ENCODE measurements at regions not wholly inside any gene's neighbourhood (a gene's known extent, or its start where the extent isn't known, plus 50 kb on each side); places are given as distances from the start of the nearest gene placed in this dataset.
"Not testable (repeated sequence)": the region's sequence is repeated elsewhere in the genome, so short reads cannot be mapped to it uniquely, and the experiment has no call there.

- FAIRE-seq (no peak), DNase-seq (ENCODE audit: low spot score in 2 of 2) (no peak)
Measured at GRCh38 chr14:66233591-66233990, 252.6 kb upstream of the CCDC196 start.

- FAIRE-seq = no peak
- no peak for DNase-seq (ENCODE audit: low spot score in 2 of 2)
Measured at GRCh38 chr14:66234411-66234810, 251.8 kb upstream of the CCDC196 start.

GRCh38 chr14:66237741-66238140 is 248.4 kb upstream of the CCDC196 start:
- DNase-seq (ENCODE audit: low spot score in 2 of 2) (no peak), FAIRE-seq (no peak)

GRCh38 chr14:66238969-66239368 is 247.2 kb upstream of the CCDC196 start:
- DNase-seq (ENCODE audit: low spot score in 2 of 2) = no peak
- no peak for FAIRE-seq

- DNase-seq (ENCODE audit: low spot score in 2 of 2) (no peak), FAIRE-seq (no peak)
Measured at GRCh38 chr14:66239589-66239988, 246.6 kb upstream of the CCDC196 start.

GRCh38 chr14:66240105-66240504 is 246.1 kb upstream of the CCDC196 start:
- no peak for DNase-seq (ENCODE audit: low spot score in 2 of 2)
- no peak for FAIRE-seq

- FAIRE-seq (no peak), DNase-seq (ENCODE audit: low spot score in 2 of 2) (no peak)
Measured at GRCh38 chr14:66242001-66242400, 244.2 kb upstream of the CCDC196 start.

- no peak for FAIRE-seq
- no peak for DNase-seq (ENCODE audit: low spot score in 2 of 2)
Measured at GRCh38 chr14:66244834-66245233, 241.3 kb upstream of the CCDC196 start.

GRCh38 chr14:66247662-66248193 is 238.4 kb upstream of the CCDC196 start:
- FAIRE-seq (no peak), DNase-seq (ENCODE audit: low spot score in 2 of 2) (no peak)

- no peak for FAIRE-seq
- DNase-seq (ENCODE audit: low spot score in 2 of 2) = no peak
Measured at GRCh38 chr14:66248256-66248655, 237.9 kb upstream of the CCDC196 start.

GRCh38 chr14:66249544-66249943 is 236.6 kb upstream of the CCDC196 start:
- no peak for FAIRE-seq
- DNase-seq (ENCODE audit: low spot score in 2 of 2) = no peak

- DNase-seq (ENCODE audit: low spot score in 2 of 2) (no peak), FAIRE-seq (no peak)
Measured at GRCh38 chr14:66254038-66254437, 232.1 kb upstream of the CCDC196 start.

GRCh38 chr14:66268802-66269334 is 217.3 kb upstream of the CCDC196 start:
- FAIRE-seq (no peak), DNase-seq (ENCODE audit: low spot score in 2 of 2) (no peak)

- FAIRE-seq (no peak), DNase-seq (ENCODE audit: low spot score in 2 of 2) (no peak)
Measured at GRCh38 chr14:66272221-66272620, 213.9 kb upstream of the CCDC196 start.

- FAIRE-seq = no peak
- no peak for DNase-seq (ENCODE audit: low spot score in 2 of 2)
Measured at GRCh38 chr14:66273261-66273832, 212.8 kb upstream of the CCDC196 start.

GRCh38 chr14:66278418-66278817 is 207.8 kb upstream of the CCDC196 start:
- FAIRE-seq; DNase-seq (ENCODE audit: low spot score in 2 of 2): not testable (repeated sequence)

- DNase-seq (ENCODE audit: low spot score in 2 of 2) = no peak
- FAIRE-seq = no peak
Measured at GRCh38 chr14:66281036-66281776, 205.0 kb upstream of the CCDC196 start.

- DNase-seq (ENCODE audit: low spot score in 2 of 2) = no peak
- no peak for FAIRE-seq
Measured at GRCh38 chr14:66284346-66284745, 201.8 kb upstream of the CCDC196 start.

GRCh38 chr14:66288511-66288910 is 197.7 kb upstream of the CCDC196 start:
- FAIRE-seq (no peak), DNase-seq (ENCODE audit: low spot score in 2 of 2) (no peak)

- FAIRE-seq (no peak), DNase-seq (ENCODE audit: low spot score in 2 of 2) (no peak)
Measured at GRCh38 chr14:66291756-66292155, 194.4 kb upstream of the CCDC196 start.

GRCh38 chr14:66293533-66294105 is 192.6 kb upstream of the CCDC196 start:
- DNase-seq (ENCODE audit: low spot score in 2 of 2) (no peak), FAIRE-seq (no peak)

Data from frontal cortex (tissue), 3 donors.